Heart left ventricle (tissue), 13 donors: ENCODE measurements at regions not wholly inside any gene's neighbourhood (a gene's known extent, or its start where the extent isn't known, plus 50 kb on each side); places are given as distances from the start of the nearest gene placed in this dataset.

ENCODE experiments used
- POLR2A ChIP-seq, 2 donors: fragments of 450-650 bp; IDR thresholded peaks; one replicate each; pipeline ENCODE4 v1.6.1; 2017; ENCODE audit warnings: antibody characterized with exemption in 2 of 2, mild to moderate bottlenecking in 2 of 2, moderate library complexity in 2 of 2
- TF ChIP-seq, protein P1 (sequence below), 12 donors: fragments of 200-600 bp; sonication (generic) in 4 of 12; IDR thresholded peaks; one replicate each; pipeline versions ENCODE4 v1.5.0 to v1.8.0; 2018 to 2022; ENCODE audit warnings: antibody characterized with exemption in 12 of 12, mild to moderate bottlenecking in 5 of 12
- donor health status: ischemic (EF 13 %, LVEDD 7.1; RV severe dilation, severe dysfunction).
- donor health status: DM: no; HTN: yes; CAD: no.
- donor health status: DM: no; HTN: no; CAD: no.
- donor health status: ischemic (EF 25% LVEDD 6.9; RV normal size, moderate dysfunction).
- donor health status: ischemic (EF 25% LVEDD 5.7; RV mildly dilated, moderate dysfunction).
- donor health status: ischemic (EF 35%, LVEDD 5.7; RV mildly dilated, moderate dysfunction).
- donor health status: nonischemic (EF 11% LVEDD 7.7; RV severe dilation, severe dysfunction).
- donor health status: DM: yes; HTN: yes; CAD: no.
- donor health status: PGD.
- donor health status: ischemic (EF 29% LVEDD 5.4; RV normal size, mild dysfunction).
- donor health status: nonischemic (EF 23%, LVEDD 6.1; RV moderate dilation, normal function).

DNA sequence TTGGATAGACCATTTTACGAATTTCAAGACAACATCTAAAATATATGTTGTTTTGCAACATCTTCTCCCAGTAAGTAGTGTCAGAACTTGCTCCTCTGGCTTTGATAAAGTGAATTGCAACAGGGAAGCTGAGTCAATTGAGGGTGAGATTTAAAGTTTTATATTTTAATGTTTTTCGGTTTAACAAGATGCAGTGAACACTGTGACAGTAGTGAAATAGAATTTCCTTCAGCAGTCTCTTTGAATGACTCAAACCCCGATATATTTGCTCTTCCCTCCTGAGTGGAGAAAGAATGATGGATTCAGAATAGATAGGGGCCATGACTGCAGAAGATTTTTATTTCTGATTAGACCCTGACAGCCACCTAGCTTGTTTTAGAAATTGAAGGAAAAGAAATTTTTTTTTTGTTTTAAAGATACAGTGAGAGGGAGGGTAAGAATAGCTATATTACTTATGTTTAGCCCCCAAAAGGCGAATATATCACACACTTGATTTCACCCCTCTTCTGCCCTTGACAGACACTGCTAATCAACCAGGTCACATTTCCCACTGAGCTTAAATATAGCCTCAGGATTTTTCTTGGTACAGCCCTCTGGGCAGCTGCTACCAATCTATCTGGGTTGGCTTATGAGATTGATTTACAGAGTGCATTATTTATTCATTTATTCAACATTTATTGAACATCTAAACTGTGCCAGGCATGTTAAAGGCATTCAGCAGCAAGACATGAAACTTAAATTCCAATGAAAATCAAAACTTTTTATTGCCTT lies 183.3 kb upstream of the ADAMTS9 start:
- TF ChIP-seq, protein P1, sequence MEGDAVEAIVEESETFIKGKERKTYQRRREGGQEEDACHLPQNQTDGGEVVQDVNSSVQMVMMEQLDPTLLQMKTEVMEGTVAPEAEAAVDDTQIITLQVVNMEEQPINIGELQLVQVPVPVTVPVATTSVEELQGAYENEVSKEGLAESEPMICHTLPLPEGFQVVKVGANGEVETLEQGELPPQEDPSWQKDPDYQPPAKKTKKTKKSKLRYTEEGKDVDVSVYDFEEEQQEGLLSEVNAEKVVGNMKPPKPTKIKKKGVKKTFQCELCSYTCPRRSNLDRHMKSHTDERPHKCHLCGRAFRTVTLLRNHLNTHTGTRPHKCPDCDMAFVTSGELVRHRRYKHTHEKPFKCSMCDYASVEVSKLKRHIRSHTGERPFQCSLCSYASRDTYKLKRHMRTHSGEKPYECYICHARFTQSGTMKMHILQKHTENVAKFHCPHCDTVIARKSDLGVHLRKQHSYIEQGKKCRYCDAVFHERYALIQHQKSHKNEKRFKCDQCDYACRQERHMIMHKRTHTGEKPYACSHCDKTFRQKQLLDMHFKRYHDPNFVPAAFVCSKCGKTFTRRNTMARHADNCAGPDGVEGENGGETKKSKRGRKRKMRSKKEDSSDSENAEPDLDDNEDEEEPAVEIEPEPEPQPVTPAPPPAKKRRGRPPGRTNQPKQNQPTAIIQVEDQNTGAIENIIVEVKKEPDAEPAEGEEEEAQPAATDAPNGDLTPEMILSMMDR (IDR thresholded peaks at IDR 0.05), result no peak
- no peak for TF ChIP-seq POLR2A (IDR thresholded peaks at IDR 0.05)
